ENCODE measurements at regions not wholly inside any gene's neighbourhood (a gene's known extent, or its start where the extent isn't known, plus 50 kb on each side); places are given as distances from the start of the nearest gene placed in this dataset.

DNA sequence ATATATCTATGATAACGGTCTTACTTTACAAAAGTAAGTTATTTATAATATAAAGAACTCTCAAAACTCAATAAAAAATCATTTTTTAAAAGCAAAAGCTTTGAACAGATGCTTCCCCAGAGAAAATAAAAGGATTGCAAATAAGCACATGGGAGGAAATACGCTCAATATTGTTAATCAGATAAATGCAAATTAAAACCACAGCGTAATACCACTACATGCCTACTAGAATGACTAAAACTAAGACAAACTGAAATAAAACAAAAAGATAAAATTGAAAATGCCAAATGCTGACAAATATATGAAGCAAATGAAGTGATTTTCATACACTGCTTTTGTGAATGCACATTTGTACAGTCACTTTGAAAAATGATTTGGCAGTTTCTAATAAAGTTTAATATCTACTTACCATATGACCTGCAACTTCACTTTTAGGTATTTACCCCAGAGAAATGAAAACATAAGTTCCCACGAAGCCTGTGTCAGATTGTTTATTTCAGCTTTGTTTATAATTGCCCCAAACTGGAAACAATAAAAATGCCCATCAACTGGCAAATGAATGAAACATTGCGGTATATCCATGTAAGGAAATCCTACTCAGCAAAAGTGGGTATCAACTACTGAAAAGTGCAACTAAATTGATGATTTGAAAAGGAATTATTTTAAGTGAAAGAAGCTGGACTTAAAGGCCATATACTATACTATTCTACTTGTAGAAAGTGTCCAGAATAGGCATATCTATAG lies 1072.4 kb downstream of the TMTC2 start:
- Histone ChIP-seq H3K9me3 (ENCODE audit: control insufficient read depth, insufficient read depth, low read depth, low read length) (no peaks in the 10 kb centered on the region), H3K36me3 (ENCODE audit: control insufficient read depth in 2 of 2, insufficient read depth in 1 of 2, low read length in 2 of 2) (no peaks in the 10 kb centered on the region), H3K4me3 (ENCODE audit: low read depth, low read length) (no peak overlapping the region), H3K27ac (ENCODE audit: extremely low read depth, low read depth, low read length) (no peak overlapping the region), H3K4me1 (ENCODE audit: control insufficient read depth, insufficient read depth, low read length) (no peaks in the 10 kb centered on the region)
- ChIA-PET CTCF (no interaction called here), POLR2A (no interaction called here)
- TF ChIP-seq, protein P1, sequence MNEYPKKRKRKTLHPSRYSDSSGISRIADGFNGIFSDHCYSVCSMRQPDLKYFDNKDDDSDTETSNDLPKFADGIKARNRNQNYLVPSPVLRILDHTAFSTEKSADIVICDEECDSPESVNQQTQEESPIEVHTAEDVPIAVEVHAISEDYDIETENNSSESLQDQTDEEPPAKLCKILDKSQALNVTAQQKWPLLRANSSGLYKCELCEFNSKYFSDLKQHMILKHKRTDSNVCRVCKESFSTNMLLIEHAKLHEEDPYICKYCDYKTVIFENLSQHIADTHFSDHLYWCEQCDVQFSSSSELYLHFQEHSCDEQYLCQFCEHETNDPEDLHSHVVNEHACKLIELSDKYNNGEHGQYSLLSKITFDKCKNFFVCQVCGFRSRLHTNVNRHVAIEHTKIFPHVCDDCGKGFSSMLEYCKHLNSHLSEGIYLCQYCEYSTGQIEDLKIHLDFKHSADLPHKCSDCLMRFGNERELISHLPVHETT (tag by site-specific recombination; IDR thresholded peaks at IDR 0.05): no peak
- TF ChIP-seq ZNF391 (tag by site-specific recombination; IDR thresholded peaks at IDR 0.05; ENCODE audit: borderline replicate concordance, low read depth): no peak

DNA sequence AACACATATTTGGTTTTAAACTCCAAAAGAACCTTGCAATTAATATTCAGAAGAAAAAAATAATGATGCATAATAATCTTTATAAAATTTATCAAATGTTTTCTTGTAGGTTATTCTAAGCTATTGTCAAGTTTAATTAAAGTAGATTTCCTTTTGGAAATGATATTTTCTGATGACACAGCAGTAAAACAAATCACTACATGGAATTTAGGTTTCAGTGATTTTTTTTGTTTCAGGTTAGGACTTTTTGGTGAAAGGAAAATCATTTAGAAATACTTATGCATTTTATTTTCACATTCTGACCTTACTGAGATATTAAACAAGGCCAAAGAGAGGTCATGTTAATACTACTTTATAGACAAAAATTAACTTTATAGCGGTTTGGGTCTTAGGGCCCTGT lies 1067.2 kb downstream of the TMTC2 start:
- no peak for TF ChIP-seq ZNF555 (tag by site-specific recombination; conservative IDR thresholded peaks at IDR 0.05)
- TF ChIP-seq, protein P2, sequence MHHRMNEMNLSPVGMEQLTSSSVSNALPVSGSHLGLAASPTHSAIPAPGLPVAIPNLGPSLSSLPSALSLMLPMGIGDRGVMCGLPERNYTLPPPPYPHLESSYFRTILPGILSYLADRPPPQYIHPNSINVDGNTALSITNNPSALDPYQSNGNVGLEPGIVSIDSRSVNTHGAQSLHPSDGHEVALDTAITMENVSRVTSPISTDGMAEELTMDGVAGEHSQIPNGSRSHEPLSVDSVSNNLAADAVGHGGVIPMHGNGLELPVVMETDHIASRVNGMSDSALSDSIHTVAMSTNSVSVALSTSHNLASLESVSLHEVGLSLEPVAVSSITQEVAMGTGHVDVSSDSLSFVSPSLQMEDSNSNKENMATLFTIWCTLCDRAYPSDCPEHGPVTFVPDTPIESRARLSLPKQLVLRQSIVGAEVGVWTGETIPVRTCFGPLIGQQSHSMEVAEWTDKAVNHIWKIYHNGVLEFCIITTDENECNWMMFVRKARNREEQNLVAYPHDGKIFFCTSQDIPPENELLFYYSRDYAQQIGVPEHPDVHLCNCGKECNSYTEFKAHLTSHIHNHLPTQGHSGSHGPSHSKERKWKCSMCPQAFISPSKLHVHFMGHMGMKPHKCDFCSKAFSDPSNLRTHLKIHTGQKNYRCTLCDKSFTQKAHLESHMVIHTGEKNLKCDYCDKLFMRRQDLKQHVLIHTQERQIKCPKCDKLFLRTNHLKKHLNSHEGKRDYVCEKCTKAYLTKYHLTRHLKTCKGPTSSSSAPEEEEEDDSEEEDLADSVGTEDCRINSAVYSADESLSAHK (tag by site-specific recombination; IDR thresholded peaks at IDR 0.05): no peak
- no peak for TF ChIP-seq RBAK (tag by site-specific recombination; IDR thresholded peaks at IDR 0.05)
- no peak for TF ChIP-seq ZNF366 (tag by site-specific recombination; conservative IDR thresholded peaks at IDR 0.05)
- TF ChIP-seq ZNF473 (tag by site-specific recombination; IDR thresholded peaks at IDR 0.05): no peak
- no peak for TF ChIP-seq FEZF1 (tag by site-specific recombination; IDR thresholded peaks at IDR 0.05)
- TF ChIP-seq, protein P3, sequence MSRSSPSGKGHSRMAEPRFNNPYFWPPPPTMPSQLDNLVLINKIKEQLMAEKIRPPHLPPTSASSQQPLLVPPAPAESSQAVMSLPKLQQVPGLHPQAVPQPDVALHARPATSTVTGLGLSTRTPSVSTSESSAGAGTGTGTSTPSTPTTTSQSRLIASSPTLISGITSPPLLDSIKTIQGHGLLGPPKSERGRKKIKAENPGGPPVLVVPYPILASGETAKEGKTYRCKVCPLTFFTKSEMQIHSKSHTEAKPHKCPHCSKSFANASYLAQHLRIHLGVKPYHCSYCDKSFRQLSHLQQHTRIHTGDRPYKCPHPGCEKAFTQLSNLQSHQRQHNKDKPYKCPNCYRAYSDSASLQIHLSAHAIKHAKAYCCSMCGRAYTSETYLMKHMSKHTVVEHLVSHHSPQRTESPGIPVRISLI (tag by site-specific recombination; IDR thresholded peaks at IDR 0.05): no peak
- TF ChIP-seq ZNF292 (tag by site-specific recombination; IDR thresholded peaks at IDR 0.05; ENCODE audit: borderline replicate concordance, low read depth): no peak
- TF ChIP-seq ZFHX2 (tag by site-specific recombination; conservative IDR thresholded peaks at IDR 0.05): no peak
- TF ChIP-seq, protein P4, sequence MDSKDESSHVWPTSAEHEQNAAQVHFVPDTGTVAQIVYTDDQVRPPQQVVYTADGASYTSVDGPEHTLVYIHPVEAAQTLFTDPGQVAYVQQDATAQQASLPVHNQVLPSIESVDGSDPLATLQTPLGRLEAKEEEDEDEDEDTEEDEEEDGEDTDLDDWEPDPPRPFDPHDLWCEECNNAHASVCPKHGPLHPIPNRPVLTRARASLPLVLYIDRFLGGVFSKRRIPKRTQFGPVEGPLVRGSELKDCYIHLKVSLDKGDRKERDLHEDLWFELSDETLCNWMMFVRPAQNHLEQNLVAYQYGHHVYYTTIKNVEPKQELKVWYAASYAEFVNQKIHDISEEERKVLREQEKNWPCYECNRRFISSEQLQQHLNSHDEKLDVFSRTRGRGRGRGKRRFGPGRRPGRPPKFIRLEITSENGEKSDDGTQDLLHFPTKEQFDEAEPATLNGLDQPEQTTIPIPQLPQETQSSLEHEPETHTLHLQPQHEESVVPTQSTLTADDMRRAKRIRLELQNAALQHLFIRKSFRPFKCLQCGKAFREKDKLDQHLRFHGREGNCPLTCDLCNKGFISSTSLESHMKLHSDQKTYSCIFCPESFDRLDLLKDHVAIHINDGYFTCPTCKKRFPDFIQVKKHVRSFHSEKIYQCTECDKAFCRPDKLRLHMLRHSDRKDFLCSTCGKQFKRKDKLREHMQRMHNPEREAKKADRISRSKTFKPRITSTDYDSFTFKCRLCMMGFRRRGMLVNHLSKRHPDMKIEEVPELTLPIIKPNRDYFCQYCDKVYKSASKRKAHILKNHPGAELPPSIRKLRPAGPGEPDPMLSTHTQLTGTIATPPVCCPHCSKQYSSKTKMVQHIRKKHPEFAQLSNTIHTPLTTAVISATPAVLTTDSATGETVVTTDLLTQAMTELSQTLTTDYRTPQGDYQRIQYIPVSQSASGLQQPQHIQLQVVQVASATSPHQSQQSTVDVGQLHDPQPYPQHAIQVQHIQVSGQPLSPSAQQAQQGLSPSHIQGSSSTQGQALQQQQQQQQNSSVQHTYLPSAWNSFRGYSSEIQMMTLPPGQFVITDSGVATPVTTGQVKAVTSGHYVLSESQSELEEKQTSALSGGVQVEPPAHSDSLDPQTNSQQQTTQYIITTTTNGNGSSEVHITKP (tag by site-specific recombination; IDR thresholded peaks at IDR 0.05): no peak
- TF ChIP-seq, protein P5, sequence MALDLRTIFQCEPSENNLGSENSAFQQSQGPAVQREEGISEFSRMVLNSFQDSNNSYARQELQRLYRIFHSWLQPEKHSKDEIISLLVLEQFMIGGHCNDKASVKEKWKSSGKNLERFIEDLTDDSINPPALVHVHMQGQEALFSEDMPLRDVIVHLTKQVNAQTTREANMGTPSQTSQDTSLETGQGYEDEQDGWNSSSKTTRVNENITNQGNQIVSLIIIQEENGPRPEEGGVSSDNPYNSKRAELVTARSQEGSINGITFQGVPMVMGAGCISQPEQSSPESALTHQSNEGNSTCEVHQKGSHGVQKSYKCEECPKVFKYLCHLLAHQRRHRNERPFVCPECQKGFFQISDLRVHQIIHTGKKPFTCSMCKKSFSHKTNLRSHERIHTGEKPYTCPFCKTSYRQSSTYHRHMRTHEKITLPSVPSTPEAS (tag by site-specific recombination; IDR thresholded peaks at IDR 0.05): no peak
- TF ChIP-seq, protein P6, sequence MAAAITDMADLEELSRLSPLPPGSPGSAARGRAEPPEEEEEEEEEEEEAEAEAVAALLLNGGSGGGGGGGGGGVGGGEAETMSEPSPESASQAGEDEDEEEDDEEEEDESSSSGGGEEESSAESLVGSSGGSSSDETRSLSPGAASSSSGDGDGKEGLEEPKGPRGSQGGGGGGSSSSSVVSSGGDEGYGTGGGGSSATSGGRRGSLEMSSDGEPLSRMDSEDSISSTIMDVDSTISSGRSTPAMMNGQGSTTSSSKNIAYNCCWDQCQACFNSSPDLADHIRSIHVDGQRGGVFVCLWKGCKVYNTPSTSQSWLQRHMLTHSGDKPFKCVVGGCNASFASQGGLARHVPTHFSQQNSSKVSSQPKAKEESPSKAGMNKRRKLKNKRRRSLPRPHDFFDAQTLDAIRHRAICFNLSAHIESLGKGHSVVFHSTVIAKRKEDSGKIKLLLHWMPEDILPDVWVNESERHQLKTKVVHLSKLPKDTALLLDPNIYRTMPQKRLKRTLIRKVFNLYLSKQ (tag by site-specific recombination; IDR thresholded peaks at IDR 0.05; ENCODE audit: borderline replicate concordance): no peak
- TF ChIP-seq ZSCAN16 (tag by site-specific recombination; IDR thresholded peaks at IDR 0.05): no peak
- TF ChIP-seq ZNF530 (tag by site-specific recombination; IDR thresholded peaks at IDR 0.05; ENCODE audit: low read depth): no peak
- TF ChIP-seq ZNF24 (tag by site-specific recombination; IDR thresholded peaks at IDR 0.05): no peak
- TF ChIP-seq ZNF354C (tag by site-specific recombination; IDR thresholded peaks at IDR 0.05; ENCODE audit: borderline replicate concordance, low read depth): no peak
- no peak for TF ChIP-seq ZNF211 (tag by site-specific recombination; IDR thresholded peaks at IDR 0.05; ENCODE audit: low read depth)
- TF ChIP-seq ZNF596 (tag by site-specific recombination; IDR thresholded peaks at IDR 0.05): no peak
- TF ChIP-seq ZNF585B (tag by site-specific recombination; IDR thresholded peaks at IDR 0.05): no peak
- TF ChIP-seq, protein P7, sequence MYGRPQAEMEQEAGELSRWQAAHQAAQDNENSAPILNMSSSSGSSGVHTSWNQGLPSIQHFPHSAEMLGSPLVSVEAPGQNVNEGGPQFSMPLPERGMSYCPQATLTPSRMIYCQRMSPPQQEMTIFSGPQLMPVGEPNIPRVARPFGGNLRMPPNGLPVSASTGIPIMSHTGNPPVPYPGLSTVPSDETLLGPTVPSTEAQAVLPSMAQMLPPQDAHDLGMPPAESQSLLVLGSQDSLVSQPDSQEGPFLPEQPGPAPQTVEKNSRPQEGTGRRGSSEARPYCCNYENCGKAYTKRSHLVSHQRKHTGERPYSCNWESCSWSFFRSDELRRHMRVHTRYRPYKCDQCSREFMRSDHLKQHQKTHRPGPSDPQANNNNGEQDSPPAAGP (tag by site-specific recombination; IDR thresholded peaks at IDR 0.05): no peak

More for the DNA sequence above, 1067.2 kb downstream of the TMTC2 start:
- Histone ChIP-seq H3K9me3 (ENCODE audit: control insufficient read depth, insufficient read depth, low read depth, low read length) (no peaks in the 10 kb centered on the region), H3K36me3 (ENCODE audit: control insufficient read depth in 2 of 2, insufficient read depth in 1 of 2, low read length in 2 of 2) (no peaks in the 10 kb centered on the region), H3K4me1 (ENCODE audit: control insufficient read depth, insufficient read depth, low read length) (no peaks in the 10 kb centered on the region), H3K4me3 (ENCODE audit: low read depth, low read length) (no peak overlapping the region), H3K27ac (ENCODE audit: extremely low read depth, low read depth, low read length) (no peak overlapping the region)
- ChIA-PET CTCF (no interaction called here), POLR2A (no interaction called here)
